SU-DHL-6 (cell line): ENCODE measurements at regions not wholly inside any gene's neighbourhood (a gene's known extent, or its start where the extent isn't known, plus 50 kb on each side); places are given as distances from the start of the nearest gene placed in this dataset.

Experiments used
- H2AFZ ChIP-seq: fragments of 200-600 bp; sonication (generic); 2 replicates; pipeline ENCODE4 v1.6.1; 2014; ENCODE audit warnings: low read depth, mild to moderate bottlenecking, moderate library complexity, mixed read lengths, antibody characterized with exemption, low read length; ENCODE audit not compliant: severe bottlenecking
- H3F3A ChIP-seq: fragments of 200-600 bp; shearing (Covaris generic); 2 replicates; pipeline ENCODE4 v1.6.0; 2016; ENCODE audit warnings: antibody characterized with exemption, mild to moderate bottlenecking; ENCODE audit not compliant: insufficient read depth
- H3K27ac ChIP-seq: fragments of 200-600 bp; sonication (generic); 2 replicates; pipeline ENCODE4 v1.5.1; 2016; ENCODE audit warnings: low read depth, mild to moderate bottlenecking, low read length, moderate library complexity, mixed read lengths
- H3K27me3 ChIP-seq: fragments of 200-600 bp; sonication (generic), shearing (Covaris generic); 2 replicates; pipeline ENCODE4 v1.6.0; 2014; ENCODE audit warnings: mild to moderate bottlenecking, low read length
- H3K36me3 ChIP-seq: fragments of 200-600 bp; sonication (generic); 2 replicates; pipeline ENCODE4 v1.6.1; 2014; ENCODE audit warnings: mild to moderate bottlenecking, low read length, mixed read lengths
- H3K4me2 ChIP-seq: fragments of 300-600, 200-600 bp; shearing (Covaris generic), sonication (generic); 2 replicates; pipeline ENCODE4 v1.6.0; 2014; ENCODE audit warnings: low read length, low read depth, mild to moderate bottlenecking; ENCODE audit not compliant: poor library complexity, severe bottlenecking
- H3K4me3 ChIP-seq: fragments of 200-600 bp; sonication (generic); 2 replicates; pipeline ENCODE4 v1.5.1; 2014; ENCODE audit warnings: antibody characterized with exemption, low read length, mild to moderate bottlenecking, mixed read lengths; ENCODE audit not compliant: insufficient read depth, poor library complexity, severe bottlenecking
- H3K79me2 ChIP-seq: fragments of 200-600 bp; sonication (generic); 2 replicates; pipeline ENCODE4 v1.6.1; 2014; ENCODE audit warnings: mild to moderate bottlenecking, low read length, moderate library complexity; ENCODE audit not compliant: insufficient read depth
- H3K9ac ChIP-seq: fragments of 200-600 bp; sonication (generic); 2 replicates; pipeline ENCODE4 v1.7.0; 2014; ENCODE audit warnings: mild to moderate bottlenecking, low read length
- H3K9me2 ChIP-seq: fragments of 200-600 bp; sonication (generic); replicated peaks from 2 replicates; pipeline ENCODE4 v1.6.1; 2014; ENCODE audit warnings: low read length; ENCODE audit not compliant: insufficient read depth
- H3K9me3 ChIP-seq: fragments of 200-600 bp; sonication (generic); 2 replicates; pipeline ENCODE4 v1.6.1; 2014; ENCODE audit warnings: low read length, mixed read lengths; ENCODE audit not compliant: insufficient read depth
- H4K20me1 ChIP-seq: fragments of 200-600 bp; sonication (generic); 2 replicates; pipeline ENCODE4 v1.6.1; 2014; ENCODE audit warnings: low read depth, mild to moderate bottlenecking, antibody characterized with exemption, low read length, moderate library complexity, mixed read lengths
- EZH2phosphoT487 ChIP-seq: fragments of 200-600 bp; sonication (generic), shearing (Covaris generic); conservative IDR thresholded peaks from 2 replicates; pipeline ENCODE4 v1.6.1; 2018; ENCODE audit warnings: mild to moderate bottlenecking, antibody characterized with exemption, low read length, moderate library complexity, mixed read lengths
- TF ChIP-seq, protein P1 (sequence below): fragments of 200-600 bp; sonication (generic); IDR thresholded peaks from one replicate; pipeline ENCODE4 v1.5.1; 2017; ENCODE audit warnings: antibody characterized with exemption, mild to moderate bottlenecking, low read length, moderate library complexity; ENCODE audit not compliant: insufficient read depth, poor library complexity, severe bottlenecking

DNA sequence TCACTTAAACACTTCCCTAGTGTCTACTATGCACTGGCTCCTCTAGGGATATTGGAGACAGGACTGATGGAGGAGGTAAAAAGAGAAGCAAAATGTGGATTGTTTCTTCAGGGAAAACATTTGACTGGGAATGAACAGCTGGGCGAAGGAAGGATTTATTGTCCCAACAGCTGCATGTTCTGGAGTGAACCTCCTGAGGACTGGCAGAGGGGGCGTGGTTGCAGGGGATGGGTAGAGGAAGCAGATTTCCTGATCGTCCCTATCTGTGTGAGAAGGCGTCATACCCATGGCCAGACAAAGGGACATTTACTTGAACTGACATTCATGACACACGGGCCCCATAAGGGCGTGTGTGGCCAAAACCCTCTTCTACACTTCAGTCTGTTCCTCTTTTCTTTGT is 321.5 kb downstream of the MAP2K4 start:
- no peak for TF ChIP-seq EZH2phosphoT487
- TF ChIP-seq, protein P1, sequence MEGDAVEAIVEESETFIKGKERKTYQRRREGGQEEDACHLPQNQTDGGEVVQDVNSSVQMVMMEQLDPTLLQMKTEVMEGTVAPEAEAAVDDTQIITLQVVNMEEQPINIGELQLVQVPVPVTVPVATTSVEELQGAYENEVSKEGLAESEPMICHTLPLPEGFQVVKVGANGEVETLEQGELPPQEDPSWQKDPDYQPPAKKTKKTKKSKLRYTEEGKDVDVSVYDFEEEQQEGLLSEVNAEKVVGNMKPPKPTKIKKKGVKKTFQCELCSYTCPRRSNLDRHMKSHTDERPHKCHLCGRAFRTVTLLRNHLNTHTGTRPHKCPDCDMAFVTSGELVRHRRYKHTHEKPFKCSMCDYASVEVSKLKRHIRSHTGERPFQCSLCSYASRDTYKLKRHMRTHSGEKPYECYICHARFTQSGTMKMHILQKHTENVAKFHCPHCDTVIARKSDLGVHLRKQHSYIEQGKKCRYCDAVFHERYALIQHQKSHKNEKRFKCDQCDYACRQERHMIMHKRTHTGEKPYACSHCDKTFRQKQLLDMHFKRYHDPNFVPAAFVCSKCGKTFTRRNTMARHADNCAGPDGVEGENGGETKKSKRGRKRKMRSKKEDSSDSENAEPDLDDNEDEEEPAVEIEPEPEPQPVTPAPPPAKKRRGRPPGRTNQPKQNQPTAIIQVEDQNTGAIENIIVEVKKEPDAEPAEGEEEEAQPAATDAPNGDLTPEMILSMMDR: no peak
- H3K9ac ChIP-seq: no peak overlapping the region
- H3F3A ChIP-seq: no peaks in the 10 kb centered on the region
- no peak overlapping the region for H3K4me2 ChIP-seq
- H2AFZ ChIP-seq: no peak overlapping the region
- no peaks in the 10 kb centered on the region for H3K79me2 ChIP-seq
- H3K9me2 ChIP-seq: no peaks in the 10 kb centered on the region
- H3K27ac ChIP-seq: no peak overlapping the region
- H4K20me1 ChIP-seq: no peaks in the 10 kb centered on the region
- no peaks in the 10 kb centered on the region for H3K27me3 ChIP-seq
- no peaks in the 10 kb centered on the region for H3K9me3 ChIP-seq
- H3K36me3 ChIP-seq: no peaks in the 10 kb centered on the region
- no peak overlapping the region for H3K4me3 ChIP-seq

DNA sequence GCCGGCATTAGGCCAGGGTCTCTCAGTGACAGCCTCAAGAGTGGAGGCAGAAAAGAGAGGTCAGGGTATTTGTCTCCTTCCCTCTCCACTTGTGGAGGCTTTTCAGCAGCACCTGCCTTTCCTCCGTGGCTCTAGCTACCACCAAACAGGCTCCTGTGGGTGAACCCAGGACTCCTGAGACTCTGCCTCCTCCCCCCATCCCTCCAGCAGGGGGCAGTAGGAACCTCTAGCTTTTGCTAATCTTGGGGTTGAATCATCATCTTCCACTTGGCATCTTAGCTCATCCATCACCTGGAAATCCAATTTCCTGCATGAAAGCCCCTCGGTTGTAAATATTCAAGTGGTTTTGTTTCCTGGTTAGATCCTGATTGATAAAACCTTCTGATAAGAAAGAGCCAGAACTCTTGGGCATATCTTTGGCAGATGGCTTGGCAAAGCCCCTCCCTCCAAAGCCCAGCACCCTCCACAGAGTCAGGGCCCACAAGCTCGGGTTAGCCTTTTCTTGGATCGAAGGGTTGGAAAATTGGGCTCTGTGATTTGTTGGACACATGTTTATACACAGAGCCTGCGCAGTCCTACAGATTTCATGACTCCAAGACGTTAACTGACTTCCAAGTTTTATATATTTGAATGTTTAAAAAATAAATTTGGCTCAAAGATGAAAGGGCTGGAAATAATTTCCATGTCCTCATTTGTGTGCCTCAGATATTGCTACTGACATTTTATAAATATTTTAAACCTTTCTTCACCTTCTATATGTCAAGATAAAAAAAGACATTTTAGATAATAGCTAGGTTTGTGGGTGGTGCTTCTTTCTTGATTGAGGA is 322.1 kb downstream of the MAP2K4 start:
- Histone ChIP-seq H3K27me3 (no peaks in the 10 kb centered on the region), H3K9ac (no peak overlapping the region), H3K4me3 (no peak overlapping the region), H3K4me2 (no peak overlapping the region), H3K9me3 (no peaks in the 10 kb centered on the region), H3K36me3 (no peaks in the 10 kb centered on the region), H3F3A (no peaks in the 10 kb centered on the region), H4K20me1 (no peaks in the 10 kb centered on the region), H3K9me2 (no peaks in the 10 kb centered on the region), H2AFZ (no peak overlapping the region), H3K27ac (no peak overlapping the region), H3K79me2 (no peaks in the 10 kb centered on the region)
- no peak for TF ChIP-seq EZH2phosphoT487
- TF ChIP-seq, protein P1: peak; percentile 87

DNA sequence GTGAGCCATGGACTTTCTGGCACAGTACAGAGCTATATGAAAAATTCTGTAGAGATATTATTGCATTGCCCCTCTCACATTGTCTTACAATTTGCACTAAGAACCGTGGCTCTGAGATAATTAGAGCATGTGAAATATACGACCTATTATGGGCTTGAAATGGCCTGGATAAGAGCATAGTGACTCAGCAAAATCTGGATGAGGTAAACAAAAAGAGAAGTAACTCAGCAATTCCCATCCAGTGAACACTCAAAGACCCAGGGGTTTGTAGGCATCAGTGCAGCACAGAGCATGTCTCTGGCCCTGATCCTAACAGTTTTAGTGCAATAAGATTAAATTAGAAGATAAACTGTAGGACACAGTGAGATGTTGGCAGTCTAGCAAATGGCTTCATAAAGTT is 317.2 kb upstream of the MYOCD start:
- no peak overlapping the region for H3K27ac ChIP-seq
- H2AFZ ChIP-seq: no peak overlapping the region
- H3K27me3 ChIP-seq: no peaks in the 10 kb centered on the region
- no peaks in the 10 kb centered on the region for H3K36me3 ChIP-seq
- H4K20me1 ChIP-seq: no peaks in the 10 kb centered on the region
- H3K79me2 ChIP-seq: no peaks in the 10 kb centered on the region
- no peaks in the 10 kb centered on the region for H3K9me3 ChIP-seq
- no peak overlapping the region for H3K9ac ChIP-seq
- no peak overlapping the region for H3K4me2 ChIP-seq
- no peak overlapping the region for H3K4me3 ChIP-seq
- TF ChIP-seq, protein P1: no peak
- no peak for TF ChIP-seq EZH2phosphoT487
- no peaks in the 10 kb centered on the region for H3F3A ChIP-seq
- H3K9me2 ChIP-seq: no peaks in the 10 kb centered on the region; the same call in 1 of the 2 replicates
